ENCODE measurements at regions not wholly inside any gene's neighbourhood (a gene's known extent, or its start where the extent isn't known, plus 50 kb on each side); places are given as distances from the start of the nearest gene placed in this dataset.

DNA sequence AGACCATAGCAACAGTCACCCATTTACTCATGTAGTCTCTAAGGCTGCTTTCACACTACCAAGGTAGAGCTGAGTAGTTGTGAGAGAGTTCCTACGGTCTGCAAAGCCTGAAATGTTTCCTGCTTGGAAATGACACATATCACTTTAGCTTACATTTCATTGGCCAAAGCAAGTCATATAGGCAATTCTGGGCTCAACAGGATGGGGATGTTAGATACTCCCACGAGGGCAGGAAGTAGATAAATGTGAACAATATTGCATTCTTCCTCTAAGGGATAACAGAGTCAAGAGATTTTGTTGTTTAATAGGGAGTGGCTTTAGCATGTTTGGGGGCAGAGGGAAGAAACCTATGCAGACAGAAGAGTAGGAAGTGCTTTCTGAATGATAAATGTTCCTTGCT, 355.6 kb upstream of the THRB start:
- intact Hi-C loops (cut with DNase I, micrococcal nuclease), result no loop called here
- no peaks in the 10 kb centered on the region for H3K36me3 ChIP-seq (ENCODE audit: low read depth)
- no peak for ATAC-seq
- DNase-seq, result no peak
- H3K4me3 ChIP-seq, result no peak overlapping the region
- no peak for TF ChIP-seq CTCF (IDR thresholded peaks at IDR 0.05)
- H3K4me1 ChIP-seq (ENCODE audit: low read depth), result no peaks in the 10 kb centered on the region
- no peaks in the 10 kb centered on the region for H3K9me3 ChIP-seq

DNA sequence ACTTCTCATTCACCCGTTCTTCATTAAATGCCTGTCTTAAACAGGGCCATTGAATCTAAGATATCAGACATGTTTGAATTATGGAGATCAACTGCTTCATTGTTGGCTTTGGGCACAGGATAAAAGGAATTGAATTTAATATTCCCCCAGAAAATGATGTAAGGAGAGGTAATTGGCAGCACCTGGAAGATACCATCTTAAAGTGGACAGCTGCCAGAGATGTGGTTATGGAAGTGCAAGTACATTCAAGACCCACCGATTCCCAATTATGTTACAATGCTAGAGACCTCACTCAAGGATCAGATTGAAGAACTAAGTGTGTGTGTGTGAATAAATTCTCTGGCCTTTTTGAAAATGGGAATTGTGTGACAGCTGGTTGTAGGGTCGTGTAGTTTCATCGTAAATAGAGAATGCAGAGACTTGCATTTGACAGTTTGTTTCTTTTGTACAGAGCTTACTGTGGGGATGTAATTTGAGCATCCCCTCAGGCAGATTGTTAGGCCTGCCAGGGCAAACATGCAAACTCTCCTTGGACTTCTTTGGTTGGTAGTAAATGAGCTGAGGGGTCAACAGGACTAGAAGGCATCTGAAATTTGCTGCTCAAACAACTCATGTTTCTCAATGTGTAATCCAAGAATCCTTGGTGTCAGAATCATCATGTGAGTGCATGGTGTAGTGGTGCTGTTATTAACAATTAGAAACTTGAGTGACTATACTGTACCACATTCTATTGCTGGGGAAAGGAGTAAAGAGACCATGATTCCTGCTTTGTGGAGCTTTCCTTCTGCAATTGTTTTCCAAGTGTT, 359.2 kb upstream of the THRB start:
- no peak for ATAC-seq
- Histone ChIP-seq H3K4me3 (no peak overlapping the region), H3K4me1 (ENCODE audit: low read depth) (no peaks in the 10 kb centered on the region), H3K9me3 (no peaks in the 10 kb centered on the region), H3K36me3 (ENCODE audit: low read depth) (no peaks in the 10 kb centered on the region)
- TF ChIP-seq CTCF (IDR thresholded peaks at IDR 0.05), result no peak
- no peak for DNase-seq
- intact Hi-C loops (cut with DNase I, micrococcal nuclease), result no loop called here

DNA sequence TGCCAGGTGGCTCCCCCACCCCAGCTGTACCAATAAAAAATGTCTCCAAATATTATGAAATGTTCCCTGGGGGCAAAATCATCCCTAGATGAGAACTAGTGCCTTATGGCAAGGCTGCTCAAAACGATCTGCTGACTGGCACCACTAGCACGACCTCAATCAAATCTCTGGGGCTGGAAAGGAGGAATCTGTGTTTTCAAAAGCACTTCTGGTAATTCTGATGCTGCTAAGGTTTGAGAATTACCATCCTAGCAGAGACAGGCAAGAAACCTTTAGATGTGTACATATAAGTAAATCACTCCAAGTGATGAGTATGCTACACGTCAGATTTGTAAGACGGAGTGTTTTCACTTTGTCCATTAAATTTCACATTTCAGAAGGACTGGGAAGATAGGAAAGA, 360.1 kb upstream of the THRB start:
- intact Hi-C loops (cut with DNase I, micrococcal nuclease), result no loop called here
- ATAC-seq (no peak), DNase-seq (no peak)
- H3K9me3 ChIP-seq, result no peaks in the 10 kb centered on the region
- H3K4me3 ChIP-seq, result no peak overlapping the region
- no peaks in the 10 kb centered on the region for H3K4me1 ChIP-seq (ENCODE audit: low read depth)
- H3K36me3 ChIP-seq (ENCODE audit: low read depth), result no peaks in the 10 kb centered on the region
- TF ChIP-seq CTCF (IDR thresholded peaks at IDR 0.05), result no peak

DNA sequence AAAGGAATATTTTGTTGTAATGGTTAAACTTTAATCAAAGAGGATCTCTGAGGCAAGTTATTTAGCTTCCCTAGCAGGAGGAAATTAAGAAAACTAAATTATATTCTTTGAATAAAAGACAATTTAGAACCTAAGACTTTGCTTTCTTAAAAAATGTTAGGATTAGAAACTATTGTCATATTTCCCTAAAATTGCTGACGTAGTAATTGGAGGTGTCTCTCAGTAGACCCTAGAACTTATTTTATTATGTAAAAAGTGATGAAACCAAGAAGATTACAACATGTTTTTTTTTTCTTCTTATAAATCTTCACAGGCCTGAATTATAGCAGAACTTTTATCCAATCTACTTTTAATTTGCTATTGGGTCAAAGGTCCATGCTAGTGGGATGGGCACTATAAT, 363.3 kb upstream of the THRB start:
- no peak for TF ChIP-seq CTCF (IDR thresholded peaks at IDR 0.05)
- ATAC-seq, result no peak
- Histone ChIP-seq H3K4me1 (ENCODE audit: low read depth) (no peaks in the 10 kb centered on the region), H3K36me3 (ENCODE audit: low read depth) (no peaks in the 10 kb centered on the region), H3K9me3 (no peaks in the 10 kb centered on the region), H3K4me3 (no peak overlapping the region)
- intact Hi-C loops (cut with DNase I, micrococcal nuclease), result no loop called here
- DNase-seq, result no peak

GRCh38 chr3:24863215-24863614, 368.6 kb upstream of the THRB start:
- no peak for TF ChIP-seq CTCF (IDR thresholded peaks at IDR 0.05)
- H3K36me3 ChIP-seq (ENCODE audit: low read depth), result no peaks in the 10 kb centered on the region
- intact Hi-C loops (cut with DNase I, micrococcal nuclease), result no loop called here
- DNase-seq (no peak), ATAC-seq (no peak)
- no peaks in the 10 kb centered on the region for H3K9me3 ChIP-seq
- no peak overlapping the region for H3K4me3 ChIP-seq
- H3K4me1 ChIP-seq (ENCODE audit: low read depth), result no peaks in the 10 kb centered on the region

- no peak overlapping the region for H3K4me3 ChIP-seq
- H3K4me1 ChIP-seq (ENCODE audit: low read depth), result no peaks in the 10 kb centered on the region
- H3K9me3 ChIP-seq, result no peaks in the 10 kb centered on the region
- ATAC-seq (no peak), DNase-seq (no peak)
- TF ChIP-seq CTCF (IDR thresholded peaks at IDR 0.05), result no peak
- no peaks in the 10 kb centered on the region for H3K36me3 ChIP-seq (ENCODE audit: low read depth)
- intact Hi-C loops (cut with DNase I, micrococcal nuclease), result no loop called here
These were observed 373.1 kb upstream of the THRB start for GRCh38 chr3:24867783-24868182.

Data from mucosa of descending colon (tissue), 3 donors.